DMS114 treated with DMSO at 0.1 percent for 48 hours (cell line): ENCODE measurements at regions not wholly inside any gene's neighbourhood (a gene's known extent, or its start where the extent isn't known, plus 50 kb on each side); places are given as distances from the start of the nearest gene placed in this dataset.

ENCODE experiments used
- DNase-seq: peaks from one replicate; lab custom pipeline; 2025; ENCODE audit not compliant: unreplicated experiment; lab: John Stamatoyannopoulos, UW

GRCh38 chr2:220154304-220154703, 526.9 kb downstream of the SLC4A3 start:
- no peak for DNase-seq

- no peak for DNase-seq
Observed at GRCh38 chr2:220157312-220157711, 529.9 kb downstream of the SLC4A3 start.

GRCh38 chr2:220159738-220160137, 532.3 kb downstream of the SLC4A3 start:
- DNase-seq, result no peak

- DNase-seq, result no peak
Observed at GRCh38 chr2:220162320-220162719, 534.9 kb downstream of the SLC4A3 start.

GRCh38 chr2:220163486-220163885, 536.1 kb downstream of the SLC4A3 start:
- DNase-seq, result no peak

- DNase-seq, result no peak
Observed at GRCh38 chr2:220165401-220165800, 538.0 kb downstream of the SLC4A3 start.

GRCh38 chr2:220166616-220167015, 539.2 kb downstream of the SLC4A3 start:
- no peak for DNase-seq

GRCh38 chr2:220167956-220168355, 540.5 kb downstream of the SLC4A3 start:
- no peak for DNase-seq

GRCh38 chr2:220168891-220169546, 541.6 kb downstream of the SLC4A3 start:
- no peak for DNase-seq

GRCh38 chr2:220174826-220175225, 547.4 kb downstream of the SLC4A3 start:
- no peak for DNase-seq

GRCh38 chr2:220175967-220176366, 548.5 kb downstream of the SLC4A3 start:
- no peak for DNase-seq

- no peak for DNase-seq
Observed at GRCh38 chr2:220178991-220179695, 551.7 kb downstream of the SLC4A3 start.

- DNase-seq, result no peak
Observed at GRCh38 chr2:220181165-220181564, 553.7 kb downstream of the SLC4A3 start.

GRCh38 chr2:220182790-220183189, 555.4 kb downstream of the SLC4A3 start:
- no peak for DNase-seq

- DNase-seq, result no peak
Observed at GRCh38 chr2:220185766-220186305, 558.4 kb downstream of the SLC4A3 start.

- DNase-seq, result no peak
Observed at GRCh38 chr2:220188031-220188430, 560.6 kb downstream of the SLC4A3 start.

GRCh38 chr2:220191031-220191430, 563.6 kb downstream of the SLC4A3 start:
- DNase-seq, result no peak

- DNase-seq, result no peak
Observed at GRCh38 chr2:220191737-220192136, 564.3 kb downstream of the SLC4A3 start.

- no peak for DNase-seq
Observed at GRCh38 chr2:220192994-220193753, 565.7 kb downstream of the SLC4A3 start.

- DNase-seq, result no peak
Observed at GRCh38 chr2:220194630-220195584, 567.5 kb downstream of the SLC4A3 start.

GRCh38 chr2:220198896-220199295, 571.5 kb downstream of the SLC4A3 start:
- DNase-seq, result no peak
